ENCODE measurements at regions not wholly inside any gene's neighbourhood (a gene's known extent, or its start where the extent isn't known, plus 50 kb on each side); places are given as distances from the start of the nearest gene placed in this dataset.

DNA sequence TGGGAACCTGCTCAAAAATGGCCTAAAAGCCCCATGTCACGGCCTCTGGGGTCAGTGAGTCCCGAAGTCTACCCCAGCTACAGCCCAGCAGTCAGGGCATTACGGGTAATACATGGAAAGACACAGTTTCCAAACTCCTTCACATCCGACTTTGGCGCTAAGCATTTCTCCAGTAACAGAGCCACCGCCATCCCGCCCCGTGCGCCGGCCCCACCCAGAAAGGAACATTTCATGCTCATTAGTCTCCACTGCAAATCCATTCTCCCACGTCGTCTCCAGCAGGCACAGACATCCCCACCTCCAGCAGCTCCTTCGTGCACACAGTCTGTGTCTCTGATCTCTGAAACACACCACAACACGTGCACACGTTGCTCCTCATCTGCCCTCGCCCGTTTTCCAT, 509.2 kb upstream of the ID2 start:
- peaks cover 44% of the 10 kb centered on the region for H3K4me1 ChIP-seq (ENCODE audit: insufficient read depth, low read length, poor library complexity, severe bottlenecking)
- DNase-seq (ENCODE audit: low spot score): no peak
- TF ChIP-seq EZH2 (IDR thresholded peaks at IDR 0.05; ENCODE audit: borderline replicate concordance, low read depth, low read length, poor library complexity, severe bottlenecking): no peak
- no peaks in the 10 kb centered on the region for H3K9me3 ChIP-seq (ENCODE audit: low read depth, low read length, poor library complexity, severe bottlenecking)
- H3K4me3 ChIP-seq (ENCODE audit: low read depth, low read length, poor library complexity, severe bottlenecking): no peak overlapping the region
- no peaks in the 10 kb centered on the region for H3K36me3 ChIP-seq (ENCODE audit: insufficient read depth, low read length, poor library complexity, severe bottlenecking)
- ChIA-PET CTCF (no interaction called here), POLR2A (ENCODE audit: low non-redundant PET) (no interaction called here)
- intact Hi-C loops (cut with micrococcal nuclease; ENCODE audit: unreplicated experiment): loop anchor here (5.0 to 10.0 kb wide), 2 partner anchors 212 to 510 kb away; partner anchors contain the start of gene ID2
- no peak overlapping the region for H3K27ac ChIP-seq (ENCODE audit: low read depth, low read length, poor library complexity, severe bottlenecking)
- no peaks in the 10 kb centered on the region for H3K27me3 ChIP-seq (replicated peaks; ENCODE audit: insufficient read depth, low read depth, low read length, poor library complexity)
- BruUV-seq (replicated peaks): no TSS peak

DNA sequence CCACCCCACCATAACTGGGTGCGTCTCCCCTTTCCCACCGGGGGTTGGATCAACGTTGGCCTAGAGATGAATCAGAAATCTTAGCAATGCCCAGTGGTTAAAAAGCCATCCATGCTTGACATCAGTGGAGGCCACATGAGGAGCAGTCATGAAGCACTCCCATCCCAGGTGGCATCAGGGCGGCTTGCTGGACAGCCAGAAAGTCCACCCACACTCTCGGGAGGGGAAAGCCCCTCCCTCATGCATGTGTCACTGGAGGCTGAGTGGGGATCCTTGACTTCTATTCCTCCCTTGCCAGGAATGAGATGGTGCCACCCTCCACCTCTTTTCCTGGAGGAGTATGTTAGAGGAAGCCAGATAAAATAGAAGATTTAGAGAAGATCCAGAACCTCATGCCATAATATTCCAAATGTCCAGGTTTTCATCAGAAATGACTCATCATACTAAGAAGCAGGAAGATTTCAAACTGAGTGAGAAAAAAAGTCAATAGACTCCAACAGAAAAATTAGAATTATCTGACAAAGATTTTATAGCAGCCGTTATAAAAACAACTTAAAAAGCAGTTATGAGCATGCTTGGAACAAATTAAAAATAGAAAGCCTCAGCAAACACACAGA, 507.1 kb upstream of the ID2 start:
- DNase-seq (ENCODE audit: low spot score): no peak
- Histone ChIP-seq H3K4me3 (ENCODE audit: low read depth, low read length, poor library complexity, severe bottlenecking) (no peak overlapping the region), H3K27ac (ENCODE audit: low read depth, low read length, poor library complexity, severe bottlenecking) (no peak overlapping the region), H3K9me3 (ENCODE audit: low read depth, low read length, poor library complexity, severe bottlenecking) (no peaks in the 10 kb centered on the region), H3K36me3 (ENCODE audit: insufficient read depth, low read length, poor library complexity, severe bottlenecking) (no peaks in the 10 kb centered on the region), H3K27me3 (replicated peaks; ENCODE audit: insufficient read depth, low read depth, low read length, poor library complexity) (no peaks in the 10 kb centered on the region), H3K4me1 (ENCODE audit: insufficient read depth, low read length, poor library complexity, severe bottlenecking) (peaks cover 26% of the 10 kb centered on the region)
- ChIA-PET POLR2A (ENCODE audit: low non-redundant PET) (no interaction called here), CTCF (no interaction called here)
- TF ChIP-seq, protein P1, sequence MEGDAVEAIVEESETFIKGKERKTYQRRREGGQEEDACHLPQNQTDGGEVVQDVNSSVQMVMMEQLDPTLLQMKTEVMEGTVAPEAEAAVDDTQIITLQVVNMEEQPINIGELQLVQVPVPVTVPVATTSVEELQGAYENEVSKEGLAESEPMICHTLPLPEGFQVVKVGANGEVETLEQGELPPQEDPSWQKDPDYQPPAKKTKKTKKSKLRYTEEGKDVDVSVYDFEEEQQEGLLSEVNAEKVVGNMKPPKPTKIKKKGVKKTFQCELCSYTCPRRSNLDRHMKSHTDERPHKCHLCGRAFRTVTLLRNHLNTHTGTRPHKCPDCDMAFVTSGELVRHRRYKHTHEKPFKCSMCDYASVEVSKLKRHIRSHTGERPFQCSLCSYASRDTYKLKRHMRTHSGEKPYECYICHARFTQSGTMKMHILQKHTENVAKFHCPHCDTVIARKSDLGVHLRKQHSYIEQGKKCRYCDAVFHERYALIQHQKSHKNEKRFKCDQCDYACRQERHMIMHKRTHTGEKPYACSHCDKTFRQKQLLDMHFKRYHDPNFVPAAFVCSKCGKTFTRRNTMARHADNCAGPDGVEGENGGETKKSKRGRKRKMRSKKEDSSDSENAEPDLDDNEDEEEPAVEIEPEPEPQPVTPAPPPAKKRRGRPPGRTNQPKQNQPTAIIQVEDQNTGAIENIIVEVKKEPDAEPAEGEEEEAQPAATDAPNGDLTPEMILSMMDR (conservative IDR thresholded peaks at IDR 0.05; ENCODE audit: low read depth, low read length): no peak
- no peak for TF ChIP-seq EZH2 (IDR thresholded peaks at IDR 0.05; ENCODE audit: borderline replicate concordance, low read depth, low read length, poor library complexity, severe bottlenecking)
- BruUV-seq (replicated peaks): no TSS peak
- intact Hi-C loops (cut with micrococcal nuclease; ENCODE audit: unreplicated experiment): loop anchor here (5.0 to 10.0 kb wide), 2 partner anchors 210 to 508 kb away; partner anchors contain the start of gene ID2

DNA sequence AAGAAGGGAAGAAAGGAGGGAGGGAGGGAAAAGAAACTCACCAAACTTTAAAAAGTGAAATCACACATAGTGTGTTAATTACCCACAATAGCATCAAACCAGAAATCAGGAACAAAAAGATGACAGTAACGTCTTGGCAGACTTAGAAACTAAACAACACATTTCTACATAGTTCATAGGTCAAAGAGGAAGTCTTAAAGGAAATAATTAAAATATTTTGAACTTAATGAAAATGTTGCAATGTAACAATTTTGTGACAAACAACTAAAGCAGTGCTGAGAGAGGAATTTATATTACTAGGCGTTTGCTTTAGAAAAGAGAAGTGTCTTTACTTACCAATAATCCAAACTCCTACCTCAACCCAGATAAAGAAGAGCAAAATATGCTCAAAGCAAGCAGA, 505.0 kb upstream of the ID2 start:
- no peak for TF ChIP-seq EZH2 (IDR thresholded peaks at IDR 0.05; ENCODE audit: borderline replicate concordance, low read depth, low read length, poor library complexity, severe bottlenecking)
- TF ChIP-seq, protein P1 (conservative IDR thresholded peaks at IDR 0.05; ENCODE audit: low read depth, low read length): no peak
- intact Hi-C loops (cut with micrococcal nuclease; ENCODE audit: unreplicated experiment): loop anchor here (10.0 kb wide), 1 partner anchor 208 kb away; no protein-coding TSS in a partner anchor
- Histone ChIP-seq H3K27ac (ENCODE audit: low read depth, low read length, poor library complexity, severe bottlenecking) (no peak overlapping the region), H3K9me3 (ENCODE audit: low read depth, low read length, poor library complexity, severe bottlenecking) (no peaks in the 10 kb centered on the region), H3K27me3 (replicated peaks; ENCODE audit: insufficient read depth, low read depth, low read length, poor library complexity) (no peaks in the 10 kb centered on the region), H3K4me1 (ENCODE audit: insufficient read depth, low read length, poor library complexity, severe bottlenecking) (peaks cover 5% of the 10 kb centered on the region), H3K4me3 (ENCODE audit: low read depth, low read length, poor library complexity, severe bottlenecking) (no peak overlapping the region), H3K36me3 (ENCODE audit: insufficient read depth, low read length, poor library complexity, severe bottlenecking) (no peaks in the 10 kb centered on the region)
- BruUV-seq (replicated peaks): no TSS peak
- DNase-seq (ENCODE audit: low spot score): no peak
- POLR2A ChIA-PET (ENCODE audit: low non-redundant PET): no interaction called here
- CTCF ChIA-PET: no interaction called here

DNA sequence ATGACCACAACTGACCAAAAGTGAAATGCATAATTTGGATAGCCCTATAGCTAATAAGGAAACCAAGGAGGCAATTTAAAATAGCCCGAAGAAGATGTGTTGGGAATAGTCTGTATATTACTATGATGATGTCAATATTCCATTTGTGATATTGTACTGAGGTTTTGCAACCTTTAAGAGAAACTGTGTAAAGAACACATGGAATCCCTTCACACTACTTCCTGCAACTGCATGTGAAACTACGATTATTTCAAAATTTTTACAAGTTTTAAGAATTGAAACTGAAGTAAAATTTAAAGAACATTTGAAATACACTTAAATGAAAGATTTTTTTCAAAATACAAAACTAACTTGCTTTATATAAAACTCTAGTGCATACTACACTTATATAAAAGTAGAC, 504.3 kb upstream of the ID2 start:
- no peaks in the 10 kb centered on the region for H3K27me3 ChIP-seq (replicated peaks; ENCODE audit: insufficient read depth, low read depth, low read length, poor library complexity)
- H3K4me3 ChIP-seq (ENCODE audit: low read depth, low read length, poor library complexity, severe bottlenecking): no peak overlapping the region
- BruUV-seq (replicated peaks): no TSS peak
- no peak for DNase-seq (ENCODE audit: low spot score)
- no peaks in the 10 kb centered on the region for H3K4me1 ChIP-seq (ENCODE audit: insufficient read depth, low read length, poor library complexity, severe bottlenecking)
- TF ChIP-seq EZH2 (IDR thresholded peaks at IDR 0.05; ENCODE audit: borderline replicate concordance, low read depth, low read length, poor library complexity, severe bottlenecking): no peak
- TF ChIP-seq, protein P1 (conservative IDR thresholded peaks at IDR 0.05; ENCODE audit: low read depth, low read length): no peak
- no peak overlapping the region for H3K27ac ChIP-seq (ENCODE audit: low read depth, low read length, poor library complexity, severe bottlenecking)
- H3K36me3 ChIP-seq (ENCODE audit: insufficient read depth, low read length, poor library complexity, severe bottlenecking): no peaks in the 10 kb centered on the region
- no peaks in the 10 kb centered on the region for H3K9me3 ChIP-seq (ENCODE audit: low read depth, low read length, poor library complexity, severe bottlenecking)
- intact Hi-C loops (cut with micrococcal nuclease; ENCODE audit: unreplicated experiment): loop anchor here (10.0 kb wide), 1 partner anchor 207 kb away; no protein-coding TSS in a partner anchor
- ChIA-PET CTCF (no interaction called here), POLR2A (ENCODE audit: low non-redundant PET) (no interaction called here)
